ENCODE measurements at regions not wholly inside any gene's neighbourhood (a gene's known extent, or its start where the extent isn't known, plus 50 kb on each side); places are given as distances from the start of the nearest gene placed in this dataset.

DNA sequence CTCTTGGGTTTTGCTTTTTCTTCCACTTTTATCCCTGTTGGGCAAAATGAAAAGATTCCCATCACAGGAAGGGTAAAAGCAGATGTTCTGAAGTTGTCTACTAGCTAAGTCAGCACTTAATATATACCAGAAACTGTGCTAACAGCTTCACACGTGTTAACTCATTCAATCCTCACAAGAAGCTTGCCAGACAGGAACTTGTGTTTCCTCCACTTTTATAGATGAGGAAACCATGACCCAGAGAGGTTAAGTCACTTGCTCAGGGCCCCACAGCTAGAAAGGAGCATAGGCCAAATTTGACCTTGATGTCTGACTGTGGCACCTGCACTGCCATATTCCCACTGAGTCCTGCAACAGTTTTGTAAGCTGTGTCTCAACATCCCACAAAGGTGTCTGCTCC, 76.8 kb upstream of the EPC2 start:
- CTCF ChIA-PET, result no interaction called here
- H3K4me3 ChIP-seq (ENCODE audit: low read depth, low read length), result no peak overlapping the region
- peaks cover 9% of the 10 kb centered on the region for H3K27me3 ChIP-seq (ENCODE audit: control insufficient read depth, insufficient read depth, low read length)
- DNase-seq (ENCODE audit: low read depth), result no peak
- TF ChIP-seq, protein P1, sequence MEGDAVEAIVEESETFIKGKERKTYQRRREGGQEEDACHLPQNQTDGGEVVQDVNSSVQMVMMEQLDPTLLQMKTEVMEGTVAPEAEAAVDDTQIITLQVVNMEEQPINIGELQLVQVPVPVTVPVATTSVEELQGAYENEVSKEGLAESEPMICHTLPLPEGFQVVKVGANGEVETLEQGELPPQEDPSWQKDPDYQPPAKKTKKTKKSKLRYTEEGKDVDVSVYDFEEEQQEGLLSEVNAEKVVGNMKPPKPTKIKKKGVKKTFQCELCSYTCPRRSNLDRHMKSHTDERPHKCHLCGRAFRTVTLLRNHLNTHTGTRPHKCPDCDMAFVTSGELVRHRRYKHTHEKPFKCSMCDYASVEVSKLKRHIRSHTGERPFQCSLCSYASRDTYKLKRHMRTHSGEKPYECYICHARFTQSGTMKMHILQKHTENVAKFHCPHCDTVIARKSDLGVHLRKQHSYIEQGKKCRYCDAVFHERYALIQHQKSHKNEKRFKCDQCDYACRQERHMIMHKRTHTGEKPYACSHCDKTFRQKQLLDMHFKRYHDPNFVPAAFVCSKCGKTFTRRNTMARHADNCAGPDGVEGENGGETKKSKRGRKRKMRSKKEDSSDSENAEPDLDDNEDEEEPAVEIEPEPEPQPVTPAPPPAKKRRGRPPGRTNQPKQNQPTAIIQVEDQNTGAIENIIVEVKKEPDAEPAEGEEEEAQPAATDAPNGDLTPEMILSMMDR (IDR thresholded peaks at IDR 0.05; ENCODE audit: insufficient read depth, low read depth, low read length), result no peak
- H3K36me3 ChIP-seq (ENCODE audit: control insufficient read depth, insufficient read depth, low read length), result no peaks in the 10 kb centered on the region
- POLR2A ChIA-PET, result no interaction called here

DNA sequence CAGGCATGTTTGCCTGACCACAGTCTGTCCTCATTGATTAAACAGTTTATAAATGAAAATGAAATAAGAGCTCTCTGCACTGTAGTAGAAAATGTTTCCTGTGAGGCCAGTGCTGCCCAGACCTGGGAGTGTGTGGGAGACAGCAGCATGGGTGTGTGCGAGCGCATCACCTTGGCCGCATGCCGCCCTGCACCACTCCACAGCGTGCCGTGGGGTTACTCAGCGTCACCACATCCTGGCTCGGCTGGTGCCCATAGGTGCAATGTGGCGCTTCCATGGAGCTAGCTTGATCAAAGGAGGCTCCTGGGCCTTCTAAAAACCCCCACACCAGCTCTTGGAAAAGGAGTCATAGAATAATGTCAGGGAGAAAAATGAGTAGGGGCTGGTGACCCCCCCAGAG, 76.0 kb upstream of the EPC2 start:
- Histone ChIP-seq H3K4me3 (ENCODE audit: low read depth, low read length) (no peak overlapping the region), H3K27me3 (ENCODE audit: control insufficient read depth, insufficient read depth, low read length) (peaks cover 9% of the 10 kb centered on the region), H3K36me3 (ENCODE audit: control insufficient read depth, insufficient read depth, low read length) (no peaks in the 10 kb centered on the region)
- TF ChIP-seq, protein P1 (IDR thresholded peaks at IDR 0.05; ENCODE audit: insufficient read depth, low read depth, low read length), result no peak
- CTCF ChIA-PET, result no interaction called here
- no peak for DNase-seq (ENCODE audit: low read depth)
- POLR2A ChIA-PET, result no interaction called here

DNA sequence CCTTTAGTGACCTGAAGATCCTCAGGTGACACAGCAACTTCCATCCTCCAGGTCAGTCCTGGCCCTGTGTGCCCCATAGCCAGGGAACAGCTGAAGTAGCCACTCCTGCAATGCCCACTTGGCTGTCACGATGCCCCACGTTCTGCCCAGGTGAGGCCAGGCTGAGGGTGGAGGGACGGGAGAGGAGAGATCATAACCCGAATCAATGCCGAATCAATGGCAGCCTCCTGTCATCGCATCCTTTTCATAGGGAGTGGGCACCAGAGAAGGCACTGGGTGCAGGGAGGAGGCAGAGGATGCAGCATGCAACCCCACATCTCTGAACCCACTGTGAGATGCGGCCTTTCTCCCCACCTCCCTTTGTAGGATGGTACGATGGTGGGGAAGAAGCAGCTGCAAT, 75.3 kb upstream of the EPC2 start:
- Histone ChIP-seq H3K36me3 (ENCODE audit: control insufficient read depth, insufficient read depth, low read length) (no peaks in the 10 kb centered on the region), H3K4me3 (ENCODE audit: low read depth, low read length) (no peak overlapping the region), H3K27me3 (ENCODE audit: control insufficient read depth, insufficient read depth, low read length) (peaks cover 9% of the 10 kb centered on the region)
- DNase-seq (ENCODE audit: low read depth), result no peak
- CTCF ChIA-PET, result no interaction called here
- POLR2A ChIA-PET, result no interaction called here
- TF ChIP-seq, protein P1 (IDR thresholded peaks at IDR 0.05; ENCODE audit: insufficient read depth, low read depth, low read length), result no peak

DNA sequence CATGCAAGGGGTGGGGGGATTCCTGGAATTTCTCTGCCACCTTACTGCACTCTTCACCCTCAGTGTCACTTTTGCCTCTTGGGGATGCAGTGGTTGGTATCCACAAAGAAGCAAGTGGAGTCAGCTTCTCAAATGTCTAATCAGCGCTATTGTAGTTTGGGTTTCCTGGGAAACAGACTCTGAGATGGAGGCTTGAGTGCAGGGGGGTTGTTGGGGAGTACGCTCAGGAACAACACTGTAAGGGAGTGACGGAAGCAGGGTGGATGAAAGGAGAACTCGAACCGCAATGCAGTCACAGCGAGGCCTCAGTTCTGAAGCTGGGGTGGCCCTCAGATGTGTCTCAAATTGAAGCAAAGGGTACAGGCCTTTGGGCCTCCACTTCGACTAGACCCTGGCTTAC, 73.6 kb upstream of the EPC2 start:
- DNase-seq (ENCODE audit: low read depth), result no peak
- no peak overlapping the region for H3K4me3 ChIP-seq (ENCODE audit: low read depth, low read length)
- POLR2A ChIA-PET, result no interaction called here
- CTCF ChIA-PET, result interaction anchor here (1.4 kb wide), 1 partner anchor 14 kb away, joined by 4 read pairs; no protein-coding TSS in a partner anchor
- peaks cover 9% of the 10 kb centered on the region for H3K27me3 ChIP-seq (ENCODE audit: control insufficient read depth, insufficient read depth, low read length)
- TF ChIP-seq, protein P1 (IDR thresholded peaks at IDR 0.05; ENCODE audit: insufficient read depth, low read depth, low read length), result no peak
- no peaks in the 10 kb centered on the region for H3K36me3 ChIP-seq (ENCODE audit: control insufficient read depth, insufficient read depth, low read length)

DNA sequence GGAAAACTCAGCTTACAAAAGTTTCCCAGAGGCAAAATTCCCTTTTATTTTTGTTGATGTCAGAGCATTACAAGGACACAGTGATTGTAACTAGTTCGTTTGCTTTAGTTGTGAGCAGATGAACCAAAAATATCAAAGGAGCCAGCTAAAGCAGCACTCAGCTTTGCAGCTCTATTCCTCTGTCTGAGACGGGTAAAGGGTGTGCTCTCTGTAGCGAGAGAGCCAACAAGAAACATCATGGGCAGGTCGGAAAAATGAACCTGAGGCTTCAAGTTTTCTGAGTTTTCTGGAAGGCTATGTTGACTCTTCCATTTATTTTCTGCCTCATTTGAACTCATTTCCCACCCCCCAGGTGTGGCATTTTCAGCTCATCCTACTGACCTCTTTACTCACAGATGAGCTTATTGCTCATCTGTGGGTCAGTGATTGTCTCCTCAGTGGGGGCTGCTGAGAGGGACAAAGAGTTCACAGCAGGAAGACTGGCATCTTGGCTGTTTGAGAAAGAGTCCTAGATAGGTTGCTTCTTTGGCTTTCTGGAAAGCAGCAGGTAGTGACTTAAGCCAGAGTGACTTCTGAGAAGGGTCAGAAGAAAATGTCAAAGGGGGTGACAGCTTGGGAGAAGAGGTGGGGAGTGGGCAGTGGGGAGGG, 66.6 kb upstream of the EPC2 start:
- DNase-seq (ENCODE audit: low read depth), result no peak
- POLR2A ChIA-PET, result no interaction called here
- CTCF ChIA-PET, result no interaction called here

More for the DNA sequence above, 66.6 kb upstream of the EPC2 start:
- Histone ChIP-seq H3K36me3 (ENCODE audit: control insufficient read depth, insufficient read depth, low read length) (no peaks in the 10 kb centered on the region), H3K27me3 (ENCODE audit: control insufficient read depth, insufficient read depth, low read length) (peaks cover 3% of the 10 kb centered on the region; the same call in 1 of the 2 replicates), H3K4me3 (ENCODE audit: low read depth, low read length) (no peak overlapping the region)
- TF ChIP-seq, protein P1 (IDR thresholded peaks at IDR 0.05; ENCODE audit: insufficient read depth, low read depth, low read length), result no peak

Data from BJ (cell line).